Stimulated activated CD8-positive, alpha-beta memory T cell treated with anti-CD3 and anti-CD28 coated beads, Interleukin-12 subunit alpha, Interleukin-12 subunit beta, amount 100 ng/mL, for 24 hours (primary cell): ENCODE measurements at regions not wholly inside any gene's neighbourhood (a gene's known extent, or its start where the extent isn't known, plus 50 kb on each side); places are given as distances from the start of the nearest gene placed in this dataset.

Source experiments
- DNase-seq: peaks from one replicate; pipeline ENCODE4 v3.0.0-alpha.2; 2020; ENCODE audit errors: extremely low read depth

DNA sequence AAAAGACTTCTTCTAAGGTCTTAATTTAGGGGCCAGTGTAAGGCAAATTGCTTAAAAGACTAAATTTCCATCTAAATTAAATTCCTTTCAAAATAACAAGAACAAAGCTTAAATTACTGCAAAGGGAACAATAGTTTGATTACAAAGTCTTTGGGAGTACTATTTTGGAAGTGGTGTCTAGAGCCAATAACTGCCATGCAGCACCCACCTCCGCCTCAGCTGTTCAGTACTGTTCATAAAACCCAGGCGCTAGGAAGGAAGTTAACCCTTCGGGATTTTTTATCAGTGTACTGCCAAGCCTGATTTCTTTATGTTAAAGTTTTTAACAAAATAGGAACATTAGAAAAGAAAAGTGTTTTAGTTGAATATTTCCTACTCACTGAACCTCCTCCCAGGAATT lies 210.1 kb downstream of the LIG4 start:
- DNase-seq: no peak

GRCh38 chr13:108003626-108004025 lies 211.7 kb downstream of the LIG4 start:
- no peak for DNase-seq

- DNase-seq: no peak
Measured at GRCh38 chr13:108000998-108001397, 214.3 kb downstream of the LIG4 start.

DNA sequence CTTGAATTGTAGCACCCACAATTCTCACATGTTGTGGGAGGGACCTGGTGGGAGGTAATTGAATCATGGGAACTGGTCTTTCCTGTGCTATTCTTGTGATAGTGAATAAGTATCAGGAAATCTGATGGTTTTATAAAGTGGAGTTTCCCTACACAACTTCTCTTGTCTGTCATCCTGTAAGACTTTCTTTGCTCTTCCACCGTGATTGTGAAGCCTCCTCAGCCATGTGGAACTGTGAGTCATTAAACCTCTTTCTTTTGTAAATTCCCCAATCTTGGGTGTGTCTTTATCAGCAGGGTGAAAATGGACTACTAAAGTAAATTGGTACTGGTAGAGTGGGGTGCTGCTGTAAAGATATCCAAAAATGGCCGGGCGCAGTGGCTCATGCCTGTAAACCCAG lies 215.6 kb downstream of the LIG4 start:
- no peak for DNase-seq

DNA sequence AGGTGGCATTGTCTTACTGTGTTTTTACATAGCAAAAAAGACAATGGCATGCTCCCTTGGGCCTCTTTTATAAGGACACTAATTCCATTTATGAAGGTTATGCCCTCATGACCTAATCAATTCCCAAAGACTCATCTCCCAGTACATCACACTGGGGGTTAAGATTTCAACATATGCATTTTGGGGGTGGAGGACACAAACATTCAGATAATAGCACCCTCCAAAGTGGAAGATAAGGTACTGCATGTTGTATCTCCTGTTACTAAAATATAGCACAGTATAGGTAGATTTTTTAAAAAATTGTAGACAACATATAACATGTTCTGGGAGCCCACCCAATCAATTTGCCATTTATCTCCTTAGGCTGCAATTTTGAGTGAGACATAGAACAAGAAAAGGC lies 221.2 kb downstream of the LIG4 start:
- DNase-seq: no peak

GRCh38 chr13:107993239-107993949 lies 221.9 kb downstream of the LIG4 start:
- no peak for DNase-seq

- no peak for DNase-seq
Measured at GRCh38 chr13:107992542-107992941, 222.8 kb downstream of the LIG4 start.

DNA sequence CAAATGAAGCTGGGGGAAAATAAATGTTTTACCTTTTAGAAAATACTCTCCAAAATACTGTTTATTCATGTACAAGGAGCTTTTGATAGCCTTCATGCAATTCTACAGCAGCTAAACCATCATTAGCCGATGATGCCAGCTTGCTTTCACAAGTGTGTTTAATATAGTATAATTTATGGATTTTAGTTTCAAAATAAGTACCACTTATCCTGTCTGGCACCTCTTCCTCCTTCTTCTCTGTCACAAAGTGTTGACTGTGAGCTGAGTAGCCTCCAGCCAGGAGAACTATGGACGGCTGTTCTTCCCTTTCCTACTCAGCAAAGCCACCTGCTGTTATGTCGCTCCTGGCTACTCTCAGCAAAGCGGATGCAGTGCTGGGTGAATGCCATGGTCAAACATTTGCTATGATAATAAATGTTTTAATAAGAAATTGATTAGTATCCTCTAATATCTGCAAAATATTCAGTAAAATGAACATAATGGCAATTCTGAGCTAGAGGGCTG lies 238.2 kb downstream of the LIG4 start:
- DNase-seq: no peak

- DNase-seq: no peak
Measured at GRCh38 chr13:107976628-107977027, 238.7 kb downstream of the LIG4 start.

GRCh38 chr13:107974409-107974808 lies 240.9 kb downstream of the LIG4 start:
- DNase-seq: no peak

- DNase-seq: no peak
Measured at GRCh38 chr13:107969546-107969945, 245.8 kb downstream of the LIG4 start.

GRCh38 chr13:107968470-107968869 lies 246.9 kb downstream of the LIG4 start:
- no peak for DNase-seq

- DNase-seq: no peak
Measured at GRCh38 chr13:107964395-107964794, 250.9 kb downstream of the LIG4 start.

DNA sequence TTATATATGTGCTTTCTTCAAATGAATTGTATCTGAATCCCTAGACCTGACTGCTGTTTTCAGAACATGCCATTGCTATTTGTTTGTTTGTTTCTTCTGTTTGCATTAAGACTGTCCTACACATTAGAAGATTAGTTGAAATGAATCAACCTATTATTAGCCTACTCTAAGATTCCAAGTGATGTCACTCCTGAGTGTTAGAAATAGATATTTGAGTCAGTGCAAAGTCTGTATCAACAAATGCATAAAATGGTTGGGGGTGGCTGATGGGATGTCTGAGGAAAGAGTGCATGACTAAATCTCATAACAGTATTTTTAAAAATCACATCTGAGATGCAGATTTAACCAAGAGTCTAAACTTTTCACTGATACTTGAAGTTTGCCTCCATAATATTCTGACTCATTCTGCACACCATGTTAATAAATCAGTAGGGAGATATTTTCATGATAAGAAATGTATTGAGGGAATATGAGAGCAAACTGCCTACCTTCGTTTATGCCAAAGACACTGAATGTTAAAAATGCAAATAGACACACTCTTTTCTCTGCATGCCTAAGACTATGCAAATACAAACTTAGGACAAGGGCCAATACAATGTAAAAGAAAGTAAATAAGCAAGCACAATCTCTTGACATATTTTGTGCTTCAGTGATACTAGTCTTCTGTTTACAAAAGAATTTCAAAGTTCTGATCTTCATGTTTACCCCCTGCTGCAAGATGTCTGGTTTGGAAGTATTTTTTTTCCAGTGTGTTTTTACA lies 253.3 kb downstream of the LIG4 start:
- DNase-seq: no peak

- no peak for DNase-seq
Measured at GRCh38 chr13:107960301-107960700, 255.0 kb downstream of the LIG4 start.

DNA sequence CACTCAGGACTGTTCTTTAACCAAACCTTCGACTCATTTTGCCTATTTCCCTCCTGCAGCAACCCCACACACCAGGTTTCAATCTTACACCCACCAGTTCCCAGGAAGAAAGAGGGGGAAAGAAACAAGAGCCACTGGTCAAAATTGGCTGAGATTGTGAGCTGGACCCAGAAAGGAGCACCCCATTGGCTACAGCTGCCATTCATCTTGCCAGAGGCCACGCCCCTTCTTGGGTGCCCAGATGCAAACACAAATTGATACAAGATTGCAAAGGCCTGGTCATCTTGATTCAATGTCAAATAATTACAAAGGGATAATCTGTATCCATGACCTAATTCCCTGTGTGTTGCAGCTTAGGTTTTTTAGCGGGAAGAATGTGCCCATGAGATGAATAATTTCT lies 258.4 kb downstream of the LIG4 start:
- no peak for DNase-seq

GRCh38 chr13:107942030-107942617 lies 273.2 kb downstream of the LIG4 start:
- DNase-seq: no peak

GRCh38 chr13:107941345-107942029 lies 273.8 kb downstream of the LIG4 start:
- no peak for DNase-seq

DNA sequence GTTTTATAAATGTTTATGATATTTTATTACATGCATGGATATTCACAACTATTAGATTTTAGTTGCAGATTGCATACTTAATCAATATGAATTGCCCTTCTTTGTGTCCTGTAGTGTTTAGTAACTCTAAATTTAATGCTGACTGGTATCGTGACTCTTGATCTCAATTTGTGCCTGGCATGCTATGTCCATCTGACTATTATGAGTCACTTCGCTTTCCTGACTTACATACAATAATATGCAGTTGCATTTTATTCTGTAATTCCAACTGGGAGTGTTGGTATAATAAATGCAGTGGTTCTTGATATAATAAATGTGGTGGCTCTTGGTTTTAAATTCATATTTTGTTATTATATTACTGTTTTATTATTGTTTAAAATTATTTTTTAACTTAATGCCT lies 277.5 kb downstream of the LIG4 start:
- no peak for DNase-seq

DNA sequence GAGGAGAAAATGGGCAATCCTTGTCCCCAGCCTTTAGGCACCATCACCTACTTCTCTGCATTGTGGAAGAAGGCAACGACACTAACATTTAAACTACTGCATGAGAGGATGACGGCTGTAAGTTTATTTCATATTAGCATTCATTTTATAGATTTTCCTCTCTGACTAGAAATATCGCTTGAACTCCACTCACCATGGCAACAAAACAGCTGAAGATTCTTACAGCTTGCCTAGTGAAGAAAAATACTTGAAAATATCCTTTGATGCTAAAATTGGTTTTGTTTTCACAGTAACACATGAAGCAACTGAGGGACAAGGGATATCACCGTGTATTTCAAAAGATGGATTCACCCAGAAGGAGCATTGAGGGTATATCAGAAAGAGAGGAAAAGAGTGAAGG lies 284.3 kb downstream of the LIG4 start:
- no peak for DNase-seq

- no peak for DNase-seq
Measured at GRCh38 chr13:107928762-107929161, 286.6 kb downstream of the LIG4 start.

GRCh38 chr13:107927557-107927956 lies 287.8 kb downstream of the LIG4 start:
- no peak for DNase-seq
